SHP77 (cell line): ENCODE measurements at regions not wholly inside any gene's neighbourhood (a gene's known extent, or its start where the extent isn't known, plus 50 kb on each side); places are given as distances from the start of the nearest gene placed in this dataset.
A peak's percentile ranks its signal among the peaks of the same experiment; 100 is the strongest.
"Not testable (repeated sequence)": the region's sequence is repeated elsewhere in the genome, so short reads cannot be mapped to it uniquely, and the experiment has no call there.

Experiments
- DNase-seq, 2 experiments: peaks; one replicate each; lab custom pipeline; 2025; lab: John Stamatoyannopoulos, UW

DNA sequence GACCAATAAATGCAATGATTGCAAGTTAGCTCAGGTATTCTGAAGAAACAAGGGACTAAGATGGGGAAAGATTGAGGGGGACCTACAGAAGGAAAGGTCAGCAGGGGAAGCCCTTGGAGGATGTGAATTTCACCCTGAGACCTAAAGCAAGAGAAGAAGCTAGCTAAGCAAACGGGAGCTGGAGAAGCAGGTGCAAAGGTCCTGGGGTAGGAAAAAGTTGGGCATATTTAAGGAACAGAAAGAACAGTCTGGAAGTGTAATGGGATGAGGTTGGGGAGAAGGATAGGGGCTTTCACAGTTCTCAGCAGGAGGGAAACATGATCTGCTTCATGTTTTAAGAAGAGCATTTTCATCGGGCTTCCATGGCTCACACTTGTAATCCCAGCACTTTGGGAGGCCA, 89.7 kb upstream of the SLC45A1 start:
- DNase-seq = no peak

DNA sequence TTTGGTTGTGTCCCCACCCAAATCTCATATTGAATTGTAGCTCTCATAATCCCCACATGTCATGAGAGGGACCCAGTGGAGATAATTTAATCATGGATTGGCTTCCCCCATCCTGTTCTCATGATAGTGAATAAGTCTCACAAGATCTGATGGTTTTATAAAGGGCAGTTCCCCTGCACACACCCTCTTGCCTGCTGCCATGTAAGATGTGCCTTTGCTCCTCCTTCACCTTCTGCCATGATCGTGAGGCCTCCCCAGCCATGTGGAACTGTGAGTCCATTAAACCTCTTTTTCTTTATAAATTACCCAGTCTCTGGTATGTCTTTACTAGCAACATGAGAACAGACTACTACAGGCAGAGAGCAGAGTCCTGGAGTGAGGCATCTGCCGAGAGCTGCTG, 90.2 kb upstream of the SLC45A1 start:
- not testable (repeated sequence) for DNase-seq

DNA sequence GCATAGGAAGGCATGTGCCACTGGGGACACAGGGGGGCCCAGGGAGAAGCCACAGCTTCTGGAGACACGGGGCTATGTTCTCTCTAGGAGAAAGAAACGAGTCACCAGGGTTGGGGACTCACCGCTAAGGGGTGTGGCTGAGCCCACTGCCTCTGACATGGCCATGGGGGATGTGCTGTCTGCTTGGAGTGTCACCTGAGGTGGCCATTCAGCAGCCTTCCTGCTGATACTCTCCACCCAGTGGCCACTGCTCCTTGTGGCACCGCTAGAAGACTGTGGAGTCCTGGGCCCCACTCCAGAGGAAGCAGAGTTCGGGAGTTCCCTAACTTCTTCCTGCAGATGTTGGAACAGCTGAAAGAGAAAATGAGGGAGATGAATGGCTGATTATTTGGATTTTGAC, 91.2 kb upstream of the SLC45A1 start:
- no peak for DNase-seq

DNA sequence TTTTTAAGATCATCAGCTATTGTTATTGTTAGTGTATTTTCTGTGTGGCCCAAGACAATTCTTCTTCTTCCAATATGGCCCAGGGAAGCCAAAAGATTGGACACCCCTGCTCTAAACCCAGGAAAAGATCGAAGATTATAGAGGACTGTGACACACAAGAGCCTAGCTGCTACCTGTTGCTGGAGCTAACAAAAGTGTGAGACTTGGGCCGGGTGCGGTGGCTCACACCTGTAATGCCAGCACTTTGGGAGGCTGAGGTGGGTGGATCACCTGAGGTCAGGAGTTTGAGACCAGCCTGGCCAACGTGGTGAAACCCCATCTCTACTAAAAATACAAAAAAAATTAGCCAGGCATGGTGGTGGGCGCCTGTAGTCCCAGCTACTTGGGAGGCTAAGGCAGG, 91.9 kb upstream of the SLC45A1 start:
- not testable (repeated sequence) for DNase-seq

DNA sequence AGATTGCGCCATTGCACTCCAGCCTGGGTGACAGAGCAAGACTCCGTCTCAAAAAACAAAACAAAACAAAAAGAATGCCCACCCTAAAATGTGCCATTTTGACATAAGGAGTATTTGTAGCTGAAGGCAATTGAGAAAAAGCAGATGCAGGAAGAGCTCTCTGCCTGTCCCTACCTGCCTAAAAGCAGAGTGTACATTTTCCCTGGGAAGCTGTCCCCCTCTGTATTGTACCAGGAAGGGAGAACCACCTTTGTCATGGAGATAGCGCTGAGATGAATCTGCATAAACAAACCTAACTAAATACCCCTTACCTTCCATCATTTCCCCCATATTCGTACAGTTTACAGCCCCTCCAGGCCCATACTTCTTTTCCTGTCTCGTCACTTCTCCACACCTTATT, 94.4 kb upstream of the SLC45A1 start:
- DNase-seq = no peak

DNA sequence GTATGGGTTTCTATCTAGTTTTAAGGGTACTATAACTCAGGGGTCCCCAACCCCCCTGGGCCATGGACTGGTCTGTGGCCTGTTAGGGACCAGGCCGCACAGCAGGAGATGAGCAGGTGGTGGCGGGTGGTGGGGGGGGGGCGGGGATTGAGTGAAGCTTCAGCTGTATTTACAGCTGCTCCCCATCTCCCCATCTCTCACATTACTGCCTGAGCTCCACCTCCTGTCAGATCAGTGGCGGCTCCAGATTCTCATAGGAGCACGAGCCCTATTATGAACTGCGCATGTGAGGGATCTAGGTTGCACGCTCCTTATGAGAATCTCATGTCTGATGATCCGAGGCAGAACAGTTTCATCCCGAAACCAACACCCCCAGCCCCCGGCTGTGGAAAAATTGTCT, 95.1 kb upstream of the SLC45A1 start:
- peak; percentile 35 to 67 for DNase-seq

DNA sequence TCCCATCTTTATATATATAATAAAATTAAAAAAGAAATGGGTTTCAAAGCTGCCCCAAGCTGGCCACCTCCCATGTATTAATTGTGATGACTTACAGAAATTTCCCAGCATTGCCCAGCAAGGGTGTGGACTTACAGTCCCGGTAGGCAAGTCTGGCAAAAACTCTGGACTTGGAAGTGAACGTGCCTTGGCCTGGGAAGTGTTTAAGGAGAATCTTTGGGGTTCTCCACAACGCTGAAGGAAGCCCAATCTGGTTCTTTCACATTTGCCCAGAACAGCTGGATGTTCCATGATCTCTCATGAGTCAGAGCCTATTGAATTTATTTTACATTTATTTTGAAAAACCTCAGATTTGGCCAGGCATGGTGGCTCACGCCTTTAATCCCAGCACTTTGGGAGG, 98.4 kb upstream of the SLC45A1 start:
- no peak for DNase-seq

DNA sequence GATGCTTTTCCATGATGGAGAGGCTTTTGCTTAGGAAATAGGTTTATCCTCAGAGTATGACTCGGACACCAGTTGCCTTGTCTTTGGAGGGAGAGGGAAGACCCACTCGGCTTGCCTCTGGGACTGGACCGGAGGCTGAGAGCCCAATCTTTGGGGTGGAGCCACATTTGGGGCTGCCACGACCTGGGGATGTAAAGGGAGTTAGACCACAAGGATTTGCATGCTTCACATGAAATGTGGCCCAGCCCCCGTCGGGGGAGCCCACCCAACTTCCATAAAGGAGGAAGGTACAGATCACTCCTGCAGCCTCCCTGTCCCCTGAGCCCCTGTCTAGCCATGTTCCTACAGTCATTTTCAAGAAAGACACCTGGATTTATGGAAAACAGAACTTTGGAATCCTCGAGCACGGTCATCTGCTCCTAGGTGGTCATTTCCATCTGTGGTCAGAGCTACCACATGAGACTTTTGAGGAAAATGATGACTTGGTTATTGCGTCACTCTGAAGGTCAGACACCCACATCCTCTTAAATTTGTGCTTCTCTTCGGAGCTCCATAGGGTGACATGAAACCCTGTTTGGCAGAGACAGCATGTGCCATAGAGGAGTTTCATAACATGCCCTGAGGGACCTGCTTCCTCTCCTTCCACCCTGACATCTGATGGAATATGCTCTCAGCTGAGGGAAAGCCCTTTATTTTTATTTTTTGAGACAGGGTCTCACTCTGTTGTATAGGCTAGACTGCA, 99.4 kb upstream of the SLC45A1 start:
- no peak for DNase-seq

DNA sequence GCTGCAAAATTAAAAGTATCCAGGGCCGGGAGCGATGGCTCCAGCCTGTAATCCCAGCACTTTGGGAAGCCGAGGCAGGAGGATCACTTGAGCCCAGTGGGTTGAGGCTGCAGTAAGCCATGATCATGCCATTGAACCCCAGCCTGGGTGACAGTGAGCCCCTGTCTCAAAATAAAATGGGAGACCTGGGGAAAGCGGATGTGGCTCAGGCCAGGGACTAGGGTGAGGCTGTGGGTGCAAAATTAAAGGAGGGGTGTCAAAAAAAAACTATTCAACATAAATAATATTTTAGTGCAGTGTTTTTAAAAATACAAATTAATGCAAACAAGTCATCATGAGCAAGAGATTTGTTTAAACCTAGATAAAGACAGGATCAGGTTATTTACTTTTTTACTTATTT, 100.1 kb upstream of the SLC45A1 start:
- no peak for DNase-seq

DNA sequence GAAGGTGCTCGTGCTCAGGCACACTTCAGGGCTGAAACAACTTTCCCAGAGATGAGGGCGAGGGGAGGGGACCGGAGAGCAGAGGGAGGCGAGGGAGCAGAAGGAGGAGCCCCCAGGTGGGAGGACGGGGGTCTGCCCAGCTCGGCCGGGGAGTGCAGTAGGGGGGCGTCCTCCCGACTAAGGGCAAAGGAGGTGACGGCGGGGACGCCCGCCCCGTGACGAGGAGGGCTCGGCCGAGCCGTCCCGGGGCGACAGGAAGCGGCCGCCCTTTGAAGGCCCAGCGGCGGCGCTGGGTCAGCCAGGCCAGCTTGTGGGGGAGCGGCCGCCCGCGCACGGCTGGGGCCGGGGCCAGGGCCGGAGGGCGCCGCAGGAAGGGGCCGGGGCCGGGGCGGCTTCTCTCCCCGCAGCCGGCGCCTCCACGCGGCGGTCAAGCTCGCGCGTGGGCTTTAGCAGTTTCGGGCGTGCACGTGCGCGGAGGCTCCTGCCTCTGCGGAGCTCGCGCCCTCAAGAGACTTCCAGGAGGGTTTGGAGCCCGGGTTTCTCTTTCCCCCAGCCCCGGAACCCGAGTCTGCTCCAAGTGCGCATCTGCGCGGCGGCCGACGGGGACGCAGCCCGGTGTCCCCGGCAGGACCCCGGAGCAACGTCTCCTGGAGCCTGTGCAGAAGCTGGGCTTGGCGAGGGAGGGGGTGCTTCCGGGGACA, 100.8 kb upstream of the SLC45A1 start:
- DNase-seq = no peak

DNA sequence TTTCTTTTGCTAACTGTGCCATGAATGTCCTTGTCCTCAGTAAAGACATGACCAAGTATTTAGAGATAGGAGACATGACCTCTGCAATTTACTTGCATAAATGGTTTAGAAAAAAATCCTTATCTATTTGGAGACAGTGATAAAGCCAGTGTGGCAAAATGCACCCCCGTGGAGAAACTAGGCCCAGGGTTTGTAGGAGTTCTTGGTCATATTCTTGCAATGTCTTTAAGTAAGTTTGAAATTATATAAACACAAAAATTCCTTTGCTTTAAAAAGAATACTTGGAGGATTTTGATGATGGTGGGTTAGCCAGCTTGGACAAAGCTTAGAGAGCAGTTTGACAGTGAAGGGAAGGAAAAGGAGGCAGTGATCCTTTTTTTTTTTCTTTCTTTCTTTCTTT, 101.9 kb upstream of the SLC45A1 start:
- no peak for DNase-seq

DNA sequence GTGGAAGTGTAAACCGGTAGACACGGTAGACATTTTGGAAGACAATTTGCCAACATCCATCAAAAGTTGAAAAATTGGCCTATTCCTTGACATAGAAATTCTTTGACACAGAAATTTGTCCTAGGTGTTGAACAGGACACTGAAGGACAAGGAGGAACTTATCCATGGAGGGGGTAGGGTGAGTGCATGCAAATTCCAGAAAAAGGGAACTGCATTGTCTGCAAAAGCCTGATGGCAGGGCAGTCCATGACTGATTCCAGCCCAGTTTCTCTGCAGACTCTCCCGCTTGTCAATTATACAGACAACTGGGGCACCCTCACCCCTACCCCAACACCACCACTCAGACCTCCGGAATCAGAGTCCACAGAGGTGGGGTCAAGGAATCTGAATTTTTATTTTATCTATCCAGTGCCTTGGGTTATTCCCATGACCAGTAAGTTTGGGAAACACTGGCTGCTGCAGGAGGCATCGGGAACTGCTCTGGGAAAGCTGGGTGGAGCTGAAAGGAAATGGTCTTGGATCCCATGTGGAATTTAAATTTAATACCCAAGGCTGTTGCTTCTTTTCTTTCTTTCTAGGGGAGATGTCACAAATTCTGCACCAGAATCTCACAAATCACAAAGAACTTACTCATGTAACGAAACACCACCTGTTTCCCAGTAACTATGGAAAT, 103.3 kb upstream of the SLC45A1 start:
- DNase-seq = no peak

DNA sequence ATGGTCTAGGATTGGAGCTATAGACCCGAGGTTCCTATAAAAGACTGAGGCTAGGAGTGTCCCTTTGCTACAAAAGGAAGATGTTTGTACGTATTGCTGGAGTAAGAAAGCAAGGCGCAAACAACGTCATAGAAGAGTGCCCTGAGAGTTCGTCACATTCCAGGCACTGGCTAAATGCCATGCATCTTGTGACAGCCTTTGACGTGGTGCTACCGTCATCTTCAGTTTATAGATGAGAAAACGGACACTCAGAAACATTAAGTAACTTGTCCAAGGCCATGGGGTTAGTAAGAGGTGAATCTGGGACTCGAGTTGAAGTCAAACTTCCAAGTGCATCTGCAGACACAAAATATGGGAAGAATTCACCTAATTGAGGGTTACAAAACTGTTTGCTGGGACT, 104.2 kb upstream of the SLC45A1 start:
- no peak for DNase-seq

DNA sequence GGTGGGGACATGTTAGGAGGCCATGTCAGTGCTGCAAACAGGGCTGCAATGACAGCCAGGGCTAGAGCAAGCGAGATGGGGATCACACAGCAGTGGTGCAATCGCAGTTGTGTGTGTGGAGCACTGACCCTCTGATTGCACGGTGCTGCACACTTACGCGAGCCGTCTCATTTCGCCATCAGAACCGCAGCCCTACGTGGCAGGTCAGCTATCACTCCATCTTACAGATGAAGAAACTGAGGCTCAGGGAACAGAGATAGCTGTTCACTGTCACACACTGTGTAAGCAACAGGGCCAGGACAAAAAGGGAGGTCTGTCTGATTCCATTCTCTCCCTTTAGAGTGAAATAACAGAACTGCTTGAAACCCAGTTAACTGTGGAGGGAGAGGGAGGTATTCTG, 104.8 kb upstream of the SLC45A1 start:
- no peak for DNase-seq

DNA sequence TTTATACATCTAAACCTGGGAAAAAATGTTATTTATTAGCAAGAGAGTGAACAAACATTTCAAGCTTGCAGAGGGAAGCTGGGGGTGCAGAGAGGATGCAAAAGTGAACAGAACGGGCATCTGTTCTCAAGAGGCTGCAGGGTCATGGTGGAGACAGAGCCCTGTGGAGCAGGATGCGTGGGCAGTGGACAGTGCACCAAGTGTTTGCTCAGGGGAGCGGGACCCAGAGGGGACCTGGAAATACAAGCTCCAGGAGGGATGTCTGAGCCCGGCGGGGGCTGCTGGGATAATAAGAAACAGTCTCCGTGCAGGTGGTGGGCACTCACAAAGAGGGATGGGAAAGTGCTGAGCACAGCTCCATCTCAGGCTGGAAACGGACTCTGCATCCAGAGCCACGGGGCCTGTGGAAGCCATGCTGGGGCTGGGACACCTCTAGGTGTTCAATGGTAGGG, 105.3 kb upstream of the SLC45A1 start:
- peak in 1 of 2 experiments; percentile 27 for DNase-seq

DNA sequence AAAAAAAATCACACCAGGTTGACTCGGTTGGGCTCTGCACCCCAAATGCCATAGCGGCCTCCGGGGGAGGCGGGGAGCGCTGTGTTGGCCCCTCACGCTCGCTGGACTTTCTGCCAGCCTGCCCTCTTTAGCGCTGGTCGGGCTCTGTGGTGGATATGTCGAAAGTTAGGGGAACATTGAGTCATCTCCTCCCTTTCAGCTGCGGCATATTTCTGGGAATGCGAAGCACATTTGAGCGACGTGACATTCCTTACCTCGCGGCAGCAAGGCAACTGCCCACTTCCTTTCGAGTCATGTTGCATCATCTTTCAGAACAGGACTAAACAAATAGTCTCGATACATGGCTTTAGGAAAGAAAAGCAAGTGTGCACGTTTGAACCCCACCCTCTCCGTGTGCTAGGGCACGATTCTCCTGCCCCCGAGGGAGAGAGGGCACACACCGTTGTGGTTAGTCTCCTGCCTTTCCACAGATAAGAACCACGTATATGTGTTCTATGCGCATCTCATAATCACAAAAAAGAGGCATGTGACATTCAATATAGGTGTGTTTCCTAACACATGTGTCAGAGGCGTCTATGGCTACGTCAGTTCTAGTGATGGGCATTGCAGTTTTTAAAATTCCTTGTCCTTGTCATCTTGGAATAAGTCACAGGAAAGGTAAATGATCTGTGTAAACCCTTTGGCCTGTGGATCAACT, 105.9 kb upstream of the SLC45A1 start:
- no peak for DNase-seq

DNA sequence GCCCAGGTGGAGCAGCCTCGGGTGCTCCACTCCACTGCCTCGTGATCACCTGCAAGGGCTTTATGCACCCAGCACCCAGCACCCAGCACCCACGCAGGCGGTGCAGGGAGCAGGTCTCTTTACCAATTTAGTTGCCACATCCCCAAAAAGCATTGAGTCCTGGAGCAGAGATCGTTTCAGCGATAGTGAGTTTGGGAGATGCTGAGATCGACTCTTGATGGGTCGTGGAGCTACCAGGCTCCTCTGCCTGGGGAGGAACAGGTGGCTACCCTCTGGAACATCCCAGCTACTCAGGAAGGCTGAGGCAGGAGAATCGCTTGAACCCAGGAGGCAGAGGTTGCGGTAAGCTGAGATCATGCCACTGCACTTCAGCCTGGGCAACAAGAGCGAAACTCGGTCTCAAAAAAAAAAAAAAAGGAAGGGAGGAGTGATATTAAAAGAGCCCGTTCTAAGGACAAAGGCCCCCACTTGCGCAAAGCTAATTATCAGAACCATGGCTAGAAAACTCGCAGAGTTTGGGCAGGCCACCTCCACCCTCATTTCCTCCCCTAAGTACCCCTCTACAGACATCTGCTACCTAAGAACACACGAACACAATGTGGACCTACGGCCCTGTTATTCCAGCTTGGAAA, 106.5 kb upstream of the SLC45A1 start:
- no peak for DNase-seq

DNA sequence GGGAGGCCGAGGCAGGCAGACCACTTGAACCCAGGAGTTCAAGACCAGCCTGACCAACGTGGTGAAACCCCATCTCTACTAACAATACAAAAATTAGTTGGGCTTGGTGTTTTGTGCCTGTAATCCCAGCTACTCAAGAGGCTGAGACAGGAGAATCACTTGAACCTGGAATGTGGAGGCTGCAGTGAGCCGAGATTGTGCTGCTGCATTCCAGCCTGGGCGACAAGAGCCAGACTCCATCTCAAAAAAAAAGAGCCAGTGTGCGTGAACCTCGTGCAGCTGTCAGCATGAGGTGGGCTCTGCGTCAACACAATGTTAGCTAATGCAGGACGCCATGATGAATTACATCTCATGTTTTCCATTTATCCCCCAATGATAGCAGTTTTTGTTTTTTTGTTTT, 110.7 kb upstream of the SLC45A1 start:
- DNase-seq = no peak

DNA sequence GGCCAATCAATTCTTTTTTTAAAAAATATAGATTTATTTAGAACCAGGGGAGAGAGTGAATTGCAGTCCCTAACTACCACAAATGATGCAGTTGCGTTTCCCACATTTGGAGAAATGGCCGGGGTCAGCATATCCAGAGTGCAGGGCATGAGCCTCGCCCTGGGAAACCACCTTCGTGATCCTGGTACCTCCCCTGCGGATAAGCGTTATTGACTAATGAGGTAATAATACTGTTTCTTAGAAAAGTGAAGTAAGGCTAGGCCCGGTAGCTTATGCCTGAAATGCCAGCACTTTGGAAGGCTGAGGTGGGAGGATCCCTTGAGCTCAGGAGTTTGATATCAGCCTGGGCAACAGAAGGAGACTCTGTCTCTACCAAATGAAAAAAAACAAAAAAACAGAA, 111.5 kb upstream of the SLC45A1 start:
- DNase-seq = no peak

DNA sequence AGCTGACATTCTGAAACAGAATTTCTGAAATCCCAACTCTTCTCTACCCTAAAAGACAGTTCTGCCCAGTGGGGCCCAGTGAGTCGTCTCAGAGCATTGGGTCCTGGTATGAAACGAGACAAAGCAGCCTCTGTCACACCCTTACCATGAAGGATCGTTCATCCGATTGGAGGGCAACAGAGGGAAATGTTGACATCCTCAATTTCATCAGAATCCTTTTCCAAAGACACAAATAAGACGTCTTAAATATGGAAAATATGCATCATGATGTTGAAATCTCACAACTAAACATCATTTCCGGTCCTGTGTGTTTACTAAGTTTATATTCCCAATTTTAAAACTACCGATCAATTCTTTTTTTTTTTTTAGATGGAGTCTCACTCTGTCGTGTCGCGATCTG, 112.1 kb upstream of the SLC45A1 start:
- DNase-seq = no peak

DNA sequence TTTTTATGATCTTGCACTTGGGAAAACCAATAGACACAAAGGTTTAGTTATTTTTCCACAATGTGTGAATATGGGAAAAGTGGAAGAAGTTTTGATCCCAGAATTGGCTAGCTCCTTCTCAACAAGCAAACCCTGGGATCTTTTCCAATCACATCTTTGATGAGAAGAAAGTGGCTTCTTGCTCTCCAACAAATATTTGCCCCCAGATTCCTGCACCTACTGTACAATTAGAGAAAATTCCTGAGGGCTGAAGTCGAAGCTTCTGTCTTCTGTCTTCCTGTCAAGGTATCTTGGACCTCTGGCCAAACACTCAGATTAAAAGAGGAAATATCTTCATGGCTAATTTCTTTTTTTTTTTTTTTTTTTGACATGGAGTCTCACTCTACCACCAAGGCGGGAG, 113.1 kb upstream of the SLC45A1 start:
- DNase-seq = no peak

DNA sequence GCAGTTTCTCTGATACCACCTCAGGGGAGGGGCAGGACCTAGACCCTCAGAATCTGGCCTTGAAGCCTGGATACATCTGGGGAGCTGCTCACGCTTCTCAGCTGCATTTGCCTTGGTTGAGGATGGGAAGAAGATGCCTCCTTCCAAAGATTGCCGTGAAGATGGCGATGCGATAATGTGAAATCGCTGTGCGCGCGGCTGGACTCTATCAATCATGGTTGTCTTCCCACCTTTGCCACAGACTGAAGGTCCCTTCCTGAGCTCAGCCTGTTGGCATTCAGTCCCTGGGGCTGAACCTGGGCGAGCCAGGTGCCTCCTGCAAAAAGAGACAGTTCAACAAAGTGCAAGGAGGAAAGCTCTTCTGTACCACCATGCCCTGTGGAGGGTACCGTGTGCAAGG, 114.4 kb upstream of the SLC45A1 start:
- DNase-seq = no peak
